Activated CD8-positive, alpha-beta T cell treated with anti-CD3 and anti-CD28 coated beads for 36 hours (primary cell): ENCODE measurements at regions not wholly inside any gene's neighbourhood (a gene's known extent, or its start where the extent isn't known, plus 50 kb on each side); places are given as distances from the start of the nearest gene placed in this dataset.

Experiments used
- ATAC-seq: fragments of 200-7000 bp; cut with Tn5 transposase; one replicate; pipeline ENCODE4 v1.10.0; 2021; ENCODE audit warnings: mild to moderate bottlenecking, moderate library complexity
- CTCF ChIA-PET: fragments of 350-600 bp; sonication (Branson Sonifier 250); formaldehyde crosslinking; loops from one replicate; lab custom pipeline; 2021; ENCODE audit warnings: antibody characterized with exemption; lab: Charles Lee
- POLR2A ChIA-PET: fragments of 350-600 bp; sonication (Branson Sonifier 250); formaldehyde crosslinking; loops from one replicate; lab custom pipeline; 2021; ENCODE audit warnings: antibody characterized with exemption; lab: Charles Lee
- DNase-seq: peaks from one replicate; pipeline ENCODE4 v3.0.0-alpha.2; 2020
- H3K27ac Mint-ChIP-seq: one replicate; pipeline ENCODE4 v1.8.0; 2021; ENCODE audit warnings: mild to moderate bottlenecking, mixed read lengths
- H3K27me3 Mint-ChIP-seq: one replicate; pipeline ENCODE4 v1.8.0; 2021; ENCODE audit warnings: mixed read lengths
- H3K36me3 Mint-ChIP-seq: one replicate; pipeline ENCODE4 v1.8.0; 2021; ENCODE audit warnings: low read depth, mixed read lengths
- H3K4me1 Mint-ChIP-seq: one replicate; pipeline ENCODE4 v1.8.0; 2021; ENCODE audit warnings: low read depth, mixed read lengths
- H3K4me3 Mint-ChIP-seq: one replicate; pipeline ENCODE4 v1.8.0; 2021; ENCODE audit warnings: mild to moderate bottlenecking, moderate library complexity, mixed read lengths
- H3K9me3 Mint-ChIP-seq: one replicate; pipeline ENCODE4 v1.8.0; 2021; ENCODE audit warnings: mixed read lengths
- intact Hi-C: fragments of 100-400 bp; cut with micrococcal nuclease; formaldehyde crosslinking; loops from one replicate; pipeline ENCODE4 v1.10.0; 2022
- TF ChIP-seq, protein P1 (sequence below): fragments of 200-600 bp; IDR thresholded peaks from one replicate; pipeline ENCODE4 v1.8.0; 2022; ENCODE audit warnings: antibody characterized with exemption, mild to moderate bottlenecking

DNA sequence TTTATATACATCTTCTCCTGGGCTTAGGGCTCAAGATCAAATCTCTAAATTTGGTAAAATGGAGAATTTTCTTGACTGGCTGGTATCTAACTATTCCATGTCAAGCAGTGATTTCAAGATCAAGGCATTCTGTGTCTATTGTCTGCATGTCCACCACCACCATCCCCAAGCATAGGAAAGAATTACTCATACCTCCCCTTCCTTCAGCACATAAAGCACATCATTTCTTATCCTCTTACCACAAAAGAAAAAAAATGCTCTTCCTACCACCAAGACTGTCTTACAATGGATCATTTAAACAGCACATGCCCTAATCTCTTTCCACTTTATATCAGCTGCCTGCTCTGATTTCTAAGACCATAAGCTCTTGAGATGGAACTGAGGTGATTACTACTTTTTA lies 470.5 kb upstream of the THBS1 start:
- DNase-seq, result no peak
- no peaks in the 10 kb centered on the region for H3K9me3 Mint-ChIP-seq
- no peak for ATAC-seq
- ChIA-PET POLR2A (no interaction called here), CTCF (no interaction called here)
- peaks cover 11% of the 10 kb centered on the region for H3K27me3 Mint-ChIP-seq
- intact Hi-C loops, result no loop called here
- TF ChIP-seq, protein P1, sequence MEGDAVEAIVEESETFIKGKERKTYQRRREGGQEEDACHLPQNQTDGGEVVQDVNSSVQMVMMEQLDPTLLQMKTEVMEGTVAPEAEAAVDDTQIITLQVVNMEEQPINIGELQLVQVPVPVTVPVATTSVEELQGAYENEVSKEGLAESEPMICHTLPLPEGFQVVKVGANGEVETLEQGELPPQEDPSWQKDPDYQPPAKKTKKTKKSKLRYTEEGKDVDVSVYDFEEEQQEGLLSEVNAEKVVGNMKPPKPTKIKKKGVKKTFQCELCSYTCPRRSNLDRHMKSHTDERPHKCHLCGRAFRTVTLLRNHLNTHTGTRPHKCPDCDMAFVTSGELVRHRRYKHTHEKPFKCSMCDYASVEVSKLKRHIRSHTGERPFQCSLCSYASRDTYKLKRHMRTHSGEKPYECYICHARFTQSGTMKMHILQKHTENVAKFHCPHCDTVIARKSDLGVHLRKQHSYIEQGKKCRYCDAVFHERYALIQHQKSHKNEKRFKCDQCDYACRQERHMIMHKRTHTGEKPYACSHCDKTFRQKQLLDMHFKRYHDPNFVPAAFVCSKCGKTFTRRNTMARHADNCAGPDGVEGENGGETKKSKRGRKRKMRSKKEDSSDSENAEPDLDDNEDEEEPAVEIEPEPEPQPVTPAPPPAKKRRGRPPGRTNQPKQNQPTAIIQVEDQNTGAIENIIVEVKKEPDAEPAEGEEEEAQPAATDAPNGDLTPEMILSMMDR, result no peak
- no peak overlapping the region for H3K27ac Mint-ChIP-seq
- no peaks in the 10 kb centered on the region for H3K4me1 Mint-ChIP-seq
- no peak overlapping the region for H3K4me3 Mint-ChIP-seq
- no peaks in the 10 kb centered on the region for H3K36me3 Mint-ChIP-seq

DNA sequence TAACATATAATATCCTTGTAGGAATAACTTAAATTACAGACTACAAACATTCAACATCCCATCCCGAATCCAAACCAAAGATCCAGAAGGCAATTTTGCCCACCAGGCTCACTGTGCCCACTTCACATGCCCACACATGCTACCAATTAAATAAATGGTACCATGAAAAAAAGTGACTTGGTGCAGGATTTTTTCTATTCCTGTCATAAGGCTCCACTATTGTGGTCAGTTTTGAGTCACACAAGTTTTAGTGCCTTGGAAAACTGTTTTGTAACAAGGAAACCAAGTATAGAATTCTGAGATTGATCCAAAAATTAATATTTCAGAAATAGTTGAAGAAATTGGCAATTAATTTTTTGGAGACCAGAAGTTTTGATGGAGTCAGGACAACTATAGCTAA lies 470.1 kb upstream of the THBS1 start:
- H3K36me3 Mint-ChIP-seq, result no peaks in the 10 kb centered on the region
- DNase-seq, result no peak
- H3K27ac Mint-ChIP-seq, result no peak overlapping the region
- H3K4me3 Mint-ChIP-seq, result no peak overlapping the region
- TF ChIP-seq, protein P1, result no peak
- H3K27me3 Mint-ChIP-seq, result peaks cover 11% of the 10 kb centered on the region
- H3K9me3 Mint-ChIP-seq, result no peaks in the 10 kb centered on the region
- no peaks in the 10 kb centered on the region for H3K4me1 Mint-ChIP-seq
- ATAC-seq, result no peak
- ChIA-PET CTCF (no interaction called here), POLR2A (no interaction called here)
- intact Hi-C loops, result no loop called here

DNA sequence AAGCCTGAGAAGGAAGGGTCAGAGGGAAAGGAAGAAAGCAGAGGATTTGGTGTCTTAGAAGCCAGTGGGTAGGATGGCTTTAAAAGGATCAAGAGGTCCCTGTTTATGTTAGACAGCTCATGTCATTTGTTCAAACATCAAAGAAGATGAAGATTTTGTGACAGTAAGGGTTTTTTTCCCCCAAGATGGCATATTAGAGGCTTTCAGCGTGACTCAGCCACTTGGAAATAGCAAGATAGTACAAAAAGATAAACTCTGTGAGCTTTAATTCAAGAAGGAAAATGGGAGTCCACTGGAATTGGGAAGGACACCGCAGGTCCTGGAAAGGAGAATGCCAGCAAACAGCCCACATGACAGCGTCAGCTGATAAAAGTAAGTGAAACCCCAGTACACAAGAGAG lies 467.1 kb upstream of the THBS1 start:
- H3K27ac Mint-ChIP-seq, result no peak overlapping the region
- H3K9me3 Mint-ChIP-seq, result peaks cover 10% of the 10 kb centered on the region
- DNase-seq (no peak), ATAC-seq (no peak)
- ChIA-PET CTCF (no interaction called here), POLR2A (no interaction called here)
- H3K36me3 Mint-ChIP-seq, result no peaks in the 10 kb centered on the region
- TF ChIP-seq, protein P1, result no peak
- no peak overlapping the region for H3K4me3 Mint-ChIP-seq
- intact Hi-C loops, result no loop called here
- H3K4me1 Mint-ChIP-seq, result no peaks in the 10 kb centered on the region
- H3K27me3 Mint-ChIP-seq, result peaks cover 19% of the 10 kb centered on the region

DNA sequence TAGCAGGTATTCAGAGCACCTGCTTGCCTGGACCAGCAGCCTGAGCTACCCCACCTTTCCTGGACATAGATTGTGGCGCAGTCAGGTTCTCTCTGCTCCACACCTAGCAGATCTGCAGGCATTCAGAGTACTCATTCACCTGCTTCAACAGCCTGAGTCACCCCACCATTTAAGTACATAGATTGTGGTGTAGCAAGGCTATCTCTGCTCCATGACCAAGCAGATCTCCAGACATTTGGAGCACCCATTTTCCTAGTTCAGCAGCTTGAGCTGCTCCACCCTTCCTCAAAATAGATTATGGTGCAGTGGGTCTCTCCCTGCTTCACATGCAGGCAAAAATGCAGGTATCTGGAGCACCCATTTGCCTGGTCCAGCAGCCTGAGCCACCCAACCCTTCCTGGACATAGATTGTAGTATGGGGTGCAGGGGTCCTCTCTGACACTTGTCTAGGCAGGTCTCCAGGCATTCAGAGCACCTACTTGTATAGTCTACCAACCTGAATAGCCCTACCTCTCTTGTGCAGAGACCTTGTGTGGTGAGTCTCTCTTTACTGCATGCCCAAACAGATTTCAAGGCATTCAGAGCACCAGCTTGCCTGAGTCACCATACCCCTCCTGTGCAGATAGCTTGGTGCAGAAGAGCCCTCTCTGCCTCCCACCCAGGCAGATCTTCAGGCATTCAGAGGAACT lies 466.0 kb upstream of the THBS1 start:
- ATAC-seq, result no peak
- ChIA-PET CTCF (no interaction called here), POLR2A (no interaction called here)

DNA sequence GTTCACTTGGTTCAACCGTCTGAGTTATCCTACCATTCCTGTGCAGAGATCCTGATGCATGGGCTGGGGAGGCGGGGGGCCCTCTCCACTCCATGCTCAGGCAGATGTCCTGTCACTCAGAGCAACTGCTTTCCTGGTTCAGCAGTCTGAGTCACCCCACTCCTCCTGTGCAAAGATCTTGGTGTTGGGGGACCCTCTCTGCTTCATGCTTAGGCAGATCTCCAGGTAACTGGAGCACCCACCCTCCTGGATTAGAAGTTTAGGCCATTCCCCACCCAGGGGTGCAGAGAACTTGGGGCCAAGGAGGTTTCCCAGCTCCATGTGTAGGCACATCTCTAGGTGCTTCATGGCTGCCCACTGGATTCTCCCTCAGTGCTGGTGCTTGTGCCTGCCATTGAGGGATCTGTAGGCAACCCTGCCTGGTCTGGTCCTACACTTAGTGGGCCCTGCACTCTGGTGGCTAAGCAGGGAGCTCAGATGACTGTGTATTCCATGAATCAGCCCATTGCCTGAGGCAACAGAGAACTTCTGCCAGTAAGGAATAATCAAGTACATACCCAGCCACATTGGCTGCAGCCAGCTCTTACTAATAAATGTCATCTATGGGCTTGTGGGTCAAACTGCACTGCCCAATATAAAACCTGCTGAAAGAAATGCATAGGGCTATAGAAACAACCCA lies 465.4 kb upstream of the THBS1 start:
- Mint-ChIP-seq H3K36me3 (no peaks in the 10 kb centered on the region), H3K27ac (no peak overlapping the region), H3K27me3 (peaks cover 17% of the 10 kb centered on the region), H3K9me3 (peaks cover 10% of the 10 kb centered on the region), H3K4me3 (no peak overlapping the region), H3K4me1 (no peaks in the 10 kb centered on the region)
- DNase-seq, result no peak
- ChIA-PET CTCF (no interaction called here), POLR2A (no interaction called here)
- intact Hi-C loops, result no loop called here
- TF ChIP-seq, protein P1, result no peak
- ATAC-seq, result no peak

More for the DNA sequence above, 466.0 kb upstream of the THBS1 start:
- Mint-ChIP-seq H3K27me3 (peaks cover 19% of the 10 kb centered on the region), H3K36me3 (no peaks in the 10 kb centered on the region), H3K9me3 (peaks cover 10% of the 10 kb centered on the region), H3K4me1 (no peaks in the 10 kb centered on the region), H3K4me3 (no peak overlapping the region), H3K27ac (no peak overlapping the region)
- intact Hi-C loops, result no loop called here
- DNase-seq, result no peak
- TF ChIP-seq, protein P1, result no peak
